HCT116 (cell line): ENCODE measurements at regions not wholly inside any gene's neighbourhood (a gene's known extent, or its start where the extent isn't known, plus 50 kb on each side); places are given as distances from the start of the nearest gene placed in this dataset.

ENCODE experiments used
- ATAC-seq: fragments of 200-7000 bp; cut with Tn5 transposase; 2 replicates; pipeline ENCODE4 v1.9.1; 2020; ENCODE audit warnings: mild to moderate bottlenecking, moderate library complexity
- BruUV-seq: library from RNA; stranded (reverse); fragments of 400-500 nt; replicated peaks from 2 replicates; lab custom pipeline; 2021; lab: Mats Ljungman, UMichigan
- CTCF ChIA-PET: fragments of 300-600 bp; sonication (Branson Sonifier 250); formaldehyde crosslinking; loops from one replicate; lab custom pipeline; 2021; ENCODE audit warnings: antibody characterized with exemption; lab: Charles Lee
- POLR2A ChIA-PET: fragments of 300-600, 350-600 bp; sonication (Branson Sonifier 250); formaldehyde crosslinking; loops from one replicate; lab custom pipeline; 2021; ENCODE audit warnings: antibody characterized with exemption; lab: Charles Lee
- RAD21 ChIA-PET, 2 experiments: fragments of 300-600 bp; sonication (Branson Sonifier 250); formaldehyde crosslinking; loops; one replicate each; lab custom pipeline; 2023; ENCODE audit warnings: low total read pairs in 2 of 2; ENCODE audit not compliant: uncharacterized antibody in 2 of 2, unreplicated experiment in 2 of 2, low non-redundant PET in 1 of 2; lab: Charles Lee
- DNase-seq: peaks from one replicate; pipeline ENCODE4 v3.0.0-alpha.2; 2010; ENCODE audit warnings: low read depth, low spot score
- H2AFZ ChIP-seq: fragments of 200-600 bp; shearing (Covaris generic), sonication (generic); 2 replicates; pipeline ENCODE4 v1.6.1; 2017; ENCODE audit warnings: low read depth, mixed run types, mixed read lengths, antibody characterized with exemption, low read length; ENCODE audit not compliant: poor library complexity, severe bottlenecking
- H3K27ac ChIP-seq: 2 replicates; pipeline ENCODE4 v1.5.1; 2012; ENCODE audit warnings: low read depth, low read length
- H3K27me3 ChIP-seq: fragments of 200-600 bp; sonication (generic); 2 replicates; pipeline ENCODE4 v1.6.1; 2016; ENCODE audit warnings: mixed run types, low read length, mixed read lengths; ENCODE audit not compliant: insufficient read depth
- H3K36me3 ChIP-seq, 2 experiments: fragments of 200-500 bp in 1 of 2; fragments of 200-600 bp in 1 of 2; sonication (Bioruptor generic) in 1 of 2; sonication (generic) in 1 of 2; 2 replicates each; pipeline versions ENCODE4 v1.5.1 to v1.6.1; 2014 to 2016; ENCODE audit warnings: low read length in 2 of 2, inconsistent platforms in 1 of 2, mixed read lengths in 1 of 2, mixed run types in 1 of 2; ENCODE audit not compliant: insufficient read depth in 2 of 2, control insufficient read depth in 1 of 2
- H3K4me1 ChIP-seq, 2 experiments: fragments of 200-600 bp in 1 of 2; sonication (generic) in 1 of 2; 2 replicates each; pipeline versions ENCODE4 v1.5.1 to v1.6.1; 2012 to 2017; ENCODE audit warnings: low read length in 2 of 2, inconsistent platforms in 1 of 2, mild to moderate bottlenecking in 1 of 2, mixed read lengths in 1 of 2, mixed run types in 1 of 2, moderate library complexity in 1 of 2; ENCODE audit not compliant: insufficient read depth in 2 of 2, control insufficient read depth in 1 of 2
- H3K4me2 ChIP-seq: fragments of 200-600 bp; sonication (generic); 2 replicates; pipeline ENCODE4 v1.6.1; 2017; ENCODE audit warnings: mixed run types, low read length, mixed read lengths
- H3K4me3 ChIP-seq, 2 experiments: fragments of 200-600 bp in 1 of 2; sonication (generic) in 1 of 2; replicated peaks in 1 of 2; 2 replicates each; pipeline ENCODE4 v1.5.1; 2011 to 2016; ENCODE audit warnings: low read length in 2 of 2, control low read depth in 1 of 2, low read depth in 1 of 2, mild to moderate bottlenecking in 1 of 2, mixed read lengths in 1 of 2, mixed run types in 1 of 2
- H3K79me2 ChIP-seq: fragments of 200-600 bp; sonication (generic); 2 replicates; pipeline ENCODE4 v1.6.1; 2017; ENCODE audit warnings: mild to moderate bottlenecking, mixed run types, low read length, moderate library complexity, mixed read lengths; ENCODE audit not compliant: insufficient read depth
- H3K9ac ChIP-seq: fragments of 200-600 bp; sonication (generic); 2 replicates; pipeline ENCODE4 v1.6.1; 2016; ENCODE audit warnings: low read length, mixed read lengths
- H3K9me2 ChIP-seq: fragments of 200-600 bp; sonication (generic), shearing (Covaris generic); 2 replicates; pipeline ENCODE4 v1.6.1; 2017; ENCODE audit warnings: mixed run types, mild to moderate bottlenecking, moderate library complexity; ENCODE audit not compliant: insufficient read depth
- H3K9me3 ChIP-seq, 2 experiments: fragments of 200-500 bp in 1 of 2; fragments of 200-600 bp in 1 of 2; sonication (Bioruptor generic) in 1 of 2; sonication (generic) in 1 of 2; 2 replicates each; pipeline ENCODE4 v1.6.1; 2014 to 2017; ENCODE audit warnings: low read length in 2 of 2, mixed read lengths in 2 of 2, inconsistent platforms in 1 of 2, low read depth in 1 of 2, mild to moderate bottlenecking in 1 of 2, mixed run types in 1 of 2, moderate library complexity in 1 of 2; ENCODE audit not compliant: control insufficient read depth in 1 of 2, insufficient read depth in 1 of 2
- H4K20me1 ChIP-seq: fragments of 200-600 bp; sonication (generic), shearing (Covaris generic); 2 replicates; pipeline ENCODE4 v1.6.1; 2017; ENCODE audit warnings: mixed run types, mild to moderate bottlenecking, moderate library complexity; ENCODE audit not compliant: insufficient read depth
- ATF3 ChIP-seq: IDR thresholded peaks from 2 replicates; pipeline ENCODE4 v1.6.1; 2012
- CBX3 ChIP-seq: IDR thresholded peaks from 2 replicates; pipeline ENCODE4 v1.6.1; 2012; ENCODE audit warnings: low read depth
- CEBPB ChIP-seq: IDR thresholded peaks from 2 replicates; pipeline ENCODE4 v1.6.1; 2012; ENCODE audit warnings: low read depth
- CTCF ChIP-seq, 3 experiments: fragments of 200-600 bp in 1 of 3; sonication (generic) in 1 of 3; IDR thresholded peaks in 2 of 3; conservative IDR thresholded peaks in 1 of 3; 2 replicates each; pipeline ENCODE4 v1.5.1; 2012 to 2017; ENCODE audit warnings: low read depth in 2 of 3, low read length in 2 of 3, antibody characterized with exemption in 1 of 3, borderline replicate concordance in 1 of 3, control low read depth in 1 of 3, mild to moderate bottlenecking in 1 of 3, mixed read lengths in 1 of 3, mixed run types in 1 of 3, moderate library complexity in 1 of 3; ENCODE audit not compliant: insufficient read depth in 1 of 3
- ELF1 ChIP-seq: IDR thresholded peaks from 2 replicates; pipeline ENCODE4 v1.6.1; 2012; ENCODE audit warnings: low read depth, borderline replicate concordance
- EZH2 ChIP-seq: fragments of 200-600 bp; sonication (generic); IDR thresholded peaks from 2 replicates; pipeline ENCODE4 v1.6.1; 2017; ENCODE audit warnings: antibody characterized with exemption, mixed run types
- EZH2phosphoT487 ChIP-seq: fragments of 200-600 bp; IDR thresholded peaks from 2 replicates; pipeline ENCODE4 v1.6.1; 2018; ENCODE audit warnings: antibody characterized with exemption, borderline replicate concordance
- JUND ChIP-seq: IDR thresholded peaks from 2 replicates; pipeline ENCODE4 v1.6.1; 2012
- POLR2A ChIP-seq: IDR thresholded peaks from 2 replicates; pipeline ENCODE4 v1.7.0; 2011; ENCODE audit warnings: borderline replicate concordance; ENCODE audit not compliant: insufficient read depth, insufficient read length; ENCODE audit errors: extremely low read depth
- POLR2AphosphoS5 ChIP-seq: IDR thresholded peaks from 2 replicates; pipeline ENCODE4 v1.6.1; 2011; ENCODE audit warnings: mild to moderate bottlenecking, low read depth, low read length, moderate library complexity
- RAD21 ChIP-seq: IDR thresholded peaks from 2 replicates; pipeline ENCODE4 v1.6.1; 2012; ENCODE audit warnings: low read depth, mild to moderate bottlenecking
- REST ChIP-seq: IDR thresholded peaks from 2 replicates; pipeline ENCODE4 v1.6.1; 2012; ENCODE audit warnings: low read depth
- SIN3A ChIP-seq: IDR thresholded peaks from 2 replicates; pipeline ENCODE4 v1.6.1; 2012; ENCODE audit warnings: low read depth
- TCF7L2 ChIP-seq: IDR thresholded peaks from 2 replicates; pipeline ENCODE4 v1.7.0; 2011; ENCODE audit warnings: borderline replicate concordance, inconsistent platforms; ENCODE audit not compliant: insufficient read depth, insufficient read length; ENCODE audit errors: extremely low read depth
- YY1 ChIP-seq: IDR thresholded peaks from 2 replicates; pipeline ENCODE4 v1.6.1; 2011; ENCODE audit warnings: low read length, low read depth, moderate library complexity, mild to moderate bottlenecking; ENCODE audit not compliant: insufficient replicate concordance; ENCODE audit errors: extremely low read depth
- ZNF274 ChIP-seq: fragments of 200-500 bp; sonication (Bioruptor generic); IDR thresholded peaks from 2 replicates; pipeline ENCODE4 v1.6.1; 2014; ENCODE audit warnings: mild to moderate bottlenecking, low read depth, low read length, inconsistent platforms
- intact Hi-C: fragments of 100-400 bp; cut with micrococcal nuclease; formaldehyde crosslinking; loops from 2 replicates; pipeline ENCODE4 v1.10.0; 2022
- TF ChIP-seq, protein P1 (sequence below): IDR thresholded peaks from 2 replicates; pipeline ENCODE4 v1.6.1; 2012

DNA sequence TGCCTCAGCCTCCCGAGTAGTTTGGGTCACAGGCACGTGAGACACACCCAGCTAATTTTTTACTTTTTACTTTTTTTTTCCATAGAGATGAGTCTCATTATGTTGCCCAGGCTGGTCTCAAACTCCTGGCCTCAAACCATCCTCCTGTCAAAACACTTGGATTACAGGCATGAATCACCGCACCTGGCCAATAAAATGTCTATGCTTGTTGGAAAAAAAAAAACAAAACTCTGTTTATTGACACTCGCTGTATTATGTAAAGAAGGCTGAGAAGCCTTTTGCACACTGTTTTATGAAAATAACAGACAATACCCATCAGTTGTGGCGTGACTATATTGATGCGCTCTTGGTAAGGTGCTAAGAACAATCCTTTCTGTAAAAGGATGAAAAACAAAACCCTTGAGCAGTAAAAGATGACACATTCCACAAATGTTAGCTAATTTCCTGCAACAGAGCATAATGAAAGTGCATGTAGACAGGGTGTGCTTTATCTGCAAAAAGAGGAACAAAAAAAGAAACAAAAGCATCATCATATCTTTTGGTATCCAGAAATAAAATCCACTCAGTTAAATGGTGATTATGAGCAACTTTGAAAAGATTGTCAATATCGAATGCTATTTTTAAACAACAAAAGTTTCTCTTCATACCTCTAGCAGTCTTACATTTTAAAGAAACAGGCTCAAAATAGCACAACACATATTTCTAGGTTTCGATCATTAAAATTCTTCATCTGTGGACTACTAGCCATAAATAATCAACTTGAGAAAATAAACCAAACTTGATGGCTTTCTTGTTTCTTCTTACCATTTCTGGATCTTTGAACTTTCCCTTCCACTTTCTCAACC lies 108.3 kb upstream of the PHACTR1 start:
- ATAC-seq (no peak), DNase-seq (no peak)
- Histone ChIP-seq H3K27ac (no peak overlapping the region), H4K20me1 (no peaks in the 10 kb centered on the region), H3K9ac (no peak overlapping the region), H3K4me1 (no peaks in the 10 kb centered on the region; a peak in 1 of 4 replicates), H3K4me3 (no peak overlapping the region), H3K27me3 (no peaks in the 10 kb centered on the region; the same call in 1 of the 2 replicates), H2AFZ (no peak overlapping the region), H3K9me2 (no peaks in the 10 kb centered on the region), H3K36me3 (no peaks in the 10 kb centered on the region), H3K79me2 (no peaks in the 10 kb centered on the region), H3K4me2 (no peak overlapping the region), H3K9me3 (no peaks in the 10 kb centered on the region)
- intact Hi-C loops: no loop called here
- RAD21 ChIA-PET: interaction anchor here in 1 of 2 experiments (0.6 kb wide), 1 partner anchor 862 kb away, joined by 3 read pairs; no protein-coding TSS in a partner anchor
- TF ChIP-seq POLR2AphosphoS5 (no peak), ATF3 (no peak), YY1 (no peak), CTCF (IDR thresholded peaks at IDR 0.05 in 2 of 3, conservative IDR thresholded peaks at IDR 0.05 in 1 of 3; ENCODE audit: borderline replicate concordance in 1 of 3, insufficient read depth in 1 of 3, low read depth in 2 of 3, low read length in 2 of 3) (no peak), EZH2 (no peak), SIN3A (no peak), RAD21 (no peak), CEBPB (no peak), TCF7L2 (no peak), JUND (no peak), CBX3 (no peak), EZH2phosphoT487 (no peak), ZNF274 (no peak), POLR2A (no peak), REST (no peak), ELF1 (no peak)
- TF ChIP-seq, protein P1, sequence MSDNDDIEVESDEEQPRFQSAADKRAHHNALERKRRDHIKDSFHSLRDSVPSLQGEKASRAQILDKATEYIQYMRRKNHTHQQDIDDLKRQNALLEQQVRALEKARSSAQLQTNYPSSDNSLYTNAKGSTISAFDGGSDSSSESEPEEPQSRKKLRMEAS: no peak
- POLR2A ChIA-PET: interaction anchor here (0.6 kb wide), 1 partner anchor 429 kb away, joined by 4 read pairs; no protein-coding TSS in a partner anchor
- CTCF ChIA-PET: interaction anchor here (0.7 kb wide), 1 partner anchor 363 kb away, joined by 3 read pairs; no protein-coding TSS in a partner anchor
- no TSS peak for BruUV-seq
